Kidney epithelial cell (primary cell): ENCODE measurements at regions not wholly inside any gene's neighbourhood (a gene's known extent, or its start where the extent isn't known, plus 50 kb on each side); places are given as distances from the start of the nearest gene placed in this dataset.

Source experiments
- DNase-seq: peaks from one replicate; pipeline ENCODE4 v3.0.0-alpha.2; 2010; ENCODE audit warnings: low read depth
- H3K27me3 ChIP-seq: 2 replicates; pipeline ENCODE4 v1.6.0; 2011; ENCODE audit warnings: low read length; ENCODE audit not compliant: control insufficient read depth, insufficient read depth
- H3K36me3 ChIP-seq: 2 replicates; pipeline ENCODE4 v1.5.1; 2011; ENCODE audit warnings: low read length; ENCODE audit not compliant: control insufficient read depth, insufficient read depth
- H3K4me3 ChIP-seq: 2 replicates; pipeline ENCODE4 v1.5.1; 2011; ENCODE audit warnings: low read depth, mild to moderate bottlenecking, control low read depth, low read length
- TF ChIP-seq, protein P1 (sequence below): IDR thresholded peaks from 2 replicates; pipeline ENCODE4 v1.5.1; 2011; ENCODE audit warnings: mild to moderate bottlenecking, moderate library complexity, low read length, control low read depth, inconsistent platforms; ENCODE audit not compliant: insufficient read depth, poor library complexity, severe bottlenecking

DNA sequence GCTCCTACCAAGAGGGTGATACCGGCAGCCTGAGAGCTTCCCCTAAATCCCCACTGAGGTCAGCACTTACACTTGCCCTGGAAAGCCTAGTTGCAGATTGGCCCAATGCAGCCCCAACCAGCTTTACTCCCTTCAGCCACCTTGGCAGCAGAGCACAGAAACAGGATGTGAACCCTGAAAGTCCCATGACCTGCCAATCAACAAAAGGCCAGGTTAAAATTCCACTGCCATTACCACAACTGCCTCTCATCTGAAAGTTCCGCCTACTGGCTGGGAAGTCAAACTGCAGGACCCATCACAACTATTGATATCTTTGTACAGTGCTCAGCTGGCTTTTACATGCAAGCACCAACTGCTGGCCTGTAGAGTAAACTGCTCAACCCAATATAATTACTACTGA lies 156.2 kb downstream of the ZMAT3 start:
- TF ChIP-seq, protein P1, sequence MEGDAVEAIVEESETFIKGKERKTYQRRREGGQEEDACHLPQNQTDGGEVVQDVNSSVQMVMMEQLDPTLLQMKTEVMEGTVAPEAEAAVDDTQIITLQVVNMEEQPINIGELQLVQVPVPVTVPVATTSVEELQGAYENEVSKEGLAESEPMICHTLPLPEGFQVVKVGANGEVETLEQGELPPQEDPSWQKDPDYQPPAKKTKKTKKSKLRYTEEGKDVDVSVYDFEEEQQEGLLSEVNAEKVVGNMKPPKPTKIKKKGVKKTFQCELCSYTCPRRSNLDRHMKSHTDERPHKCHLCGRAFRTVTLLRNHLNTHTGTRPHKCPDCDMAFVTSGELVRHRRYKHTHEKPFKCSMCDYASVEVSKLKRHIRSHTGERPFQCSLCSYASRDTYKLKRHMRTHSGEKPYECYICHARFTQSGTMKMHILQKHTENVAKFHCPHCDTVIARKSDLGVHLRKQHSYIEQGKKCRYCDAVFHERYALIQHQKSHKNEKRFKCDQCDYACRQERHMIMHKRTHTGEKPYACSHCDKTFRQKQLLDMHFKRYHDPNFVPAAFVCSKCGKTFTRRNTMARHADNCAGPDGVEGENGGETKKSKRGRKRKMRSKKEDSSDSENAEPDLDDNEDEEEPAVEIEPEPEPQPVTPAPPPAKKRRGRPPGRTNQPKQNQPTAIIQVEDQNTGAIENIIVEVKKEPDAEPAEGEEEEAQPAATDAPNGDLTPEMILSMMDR, result no peak
- H3K36me3 ChIP-seq, result no peaks in the 10 kb centered on the region
- H3K27me3 ChIP-seq, result no peaks in the 10 kb centered on the region
- no peak overlapping the region for H3K4me3 ChIP-seq
- DNase-seq, result no peak

DNA sequence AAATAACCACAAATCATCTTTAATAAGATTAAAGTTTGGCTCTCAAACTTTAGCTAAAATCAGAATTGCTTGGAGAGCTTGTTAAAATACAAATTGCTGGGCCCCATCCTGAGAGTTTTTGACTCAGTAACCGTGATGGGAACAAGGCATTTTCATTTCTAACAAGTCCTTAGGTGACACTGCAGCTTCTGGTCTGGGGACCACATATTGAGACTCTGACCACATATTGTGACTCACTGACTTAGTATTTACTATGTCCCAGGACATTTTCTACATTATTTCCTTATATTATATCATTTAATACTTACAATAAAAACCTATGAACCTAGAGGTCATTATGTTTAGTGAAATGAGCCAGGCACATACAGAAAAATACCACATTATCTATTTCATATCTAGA lies 164.5 kb downstream of the ZMAT3 start:
- Histone ChIP-seq H3K36me3 (no peaks in the 10 kb centered on the region), H3K4me3 (no peak overlapping the region), H3K27me3 (no peaks in the 10 kb centered on the region)
- no peak for DNase-seq
- TF ChIP-seq, protein P1, result no peak

DNA sequence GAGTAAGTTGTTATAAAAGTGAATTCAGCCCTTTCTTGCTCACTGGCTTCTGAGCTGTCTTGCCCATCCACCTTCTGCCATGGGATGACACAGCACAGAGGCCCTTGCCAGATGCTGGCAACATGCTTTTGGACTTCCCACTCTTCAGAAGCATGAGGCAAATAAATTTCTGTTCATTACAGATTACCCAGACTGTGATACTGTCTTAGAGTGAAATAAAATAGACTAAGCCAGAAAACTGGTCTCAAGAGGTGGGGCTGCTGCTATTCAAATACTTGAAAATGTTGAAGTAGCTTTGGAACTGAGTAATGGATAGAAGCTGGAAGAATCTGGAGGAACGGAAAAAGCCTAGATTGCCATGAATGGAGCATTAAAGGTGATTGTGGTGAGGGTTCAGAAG lies 170.4 kb downstream of the ZMAT3 start:
- DNase-seq, result no peak
- Histone ChIP-seq H3K36me3 (no peaks in the 10 kb centered on the region), H3K27me3 (no peaks in the 10 kb centered on the region), H3K4me3 (no peak overlapping the region)
- TF ChIP-seq, protein P1, result no peak

DNA sequence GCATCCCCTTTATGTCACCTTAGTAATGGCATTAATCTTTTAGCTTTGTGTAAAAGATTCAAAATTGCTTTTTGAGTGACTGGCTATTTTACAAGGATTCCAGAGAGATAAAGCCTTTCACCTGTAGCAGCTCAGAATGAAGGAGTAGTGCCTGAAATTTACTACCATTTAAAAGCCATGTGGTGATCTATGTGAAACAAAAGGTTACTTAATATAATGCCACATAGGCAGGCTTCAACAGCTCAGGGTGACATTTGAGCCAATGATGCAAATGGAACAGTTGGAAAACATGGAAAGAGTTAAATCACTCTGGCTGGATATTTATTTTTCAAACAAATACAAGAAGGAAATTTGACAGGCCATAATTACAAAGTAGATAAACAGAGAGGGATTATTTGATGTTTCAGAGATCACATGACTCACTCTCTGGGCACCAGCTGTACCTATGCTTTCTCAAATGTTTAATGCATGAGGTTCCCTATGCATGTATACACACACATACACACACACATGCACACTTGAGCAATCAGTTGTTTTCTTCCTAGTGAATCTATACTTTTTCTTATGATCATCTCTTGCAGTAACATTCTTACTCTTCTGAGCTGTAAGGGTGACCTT lies 171.5 kb downstream of the ZMAT3 start:
- TF ChIP-seq, protein P1, result no peak
- no peak for DNase-seq
- Histone ChIP-seq H3K27me3 (no peaks in the 10 kb centered on the region), H3K36me3 (no peaks in the 10 kb centered on the region), H3K4me3 (no peak overlapping the region)

DNA sequence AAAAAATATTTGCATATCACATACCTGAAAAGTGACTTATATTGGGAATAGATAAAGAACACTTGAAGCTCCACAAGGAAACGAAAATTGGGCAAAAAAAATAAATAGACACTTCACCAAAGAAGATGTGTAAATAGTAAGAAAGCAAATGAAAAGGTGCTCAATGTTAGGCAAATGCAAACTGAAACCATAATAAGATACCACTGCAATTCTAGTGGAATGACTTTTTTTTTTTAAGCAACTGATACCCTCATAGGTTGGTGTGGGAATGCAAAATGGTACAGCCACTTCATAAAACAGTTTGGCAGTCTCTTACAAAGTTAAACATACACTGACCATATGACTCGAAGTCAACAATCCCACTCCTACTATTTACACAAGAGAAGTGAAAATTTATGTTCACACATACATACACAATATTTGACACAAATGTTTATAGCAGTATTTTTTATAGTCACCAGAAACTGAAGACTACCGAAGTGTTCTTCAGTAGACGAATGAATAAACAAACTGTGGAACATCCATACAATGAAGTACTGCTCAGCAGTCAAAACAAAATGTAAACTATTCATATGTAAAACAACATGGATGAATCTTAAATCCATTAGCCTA lies 176.3 kb downstream of the ZMAT3 start:
- TF ChIP-seq, protein P1, result no peak

More for the DNA sequence above, 176.3 kb downstream of the ZMAT3 start:
- no peak for DNase-seq
- Histone ChIP-seq H3K36me3 (no peaks in the 10 kb centered on the region), H3K27me3 (no peaks in the 10 kb centered on the region), H3K4me3 (no peak overlapping the region)
